B cell (primary cell): ENCODE measurements at regions not wholly inside any gene's neighbourhood (a gene's known extent, or its start where the extent isn't known, plus 50 kb on each side); places are given as distances from the start of the nearest gene placed in this dataset.

Experiments
- ATAC-seq: fragments of 200-7000 bp; cut with Tn5 transposase; one replicate; pipeline ENCODE4 v1.10.0; 2021; ENCODE audit warnings: low read depth, mild to moderate bottlenecking, moderate number of reproducible peaks, moderate library complexity
- CTCF ChIA-PET: fragments of 350-600 bp; sonication (Branson Sonifier 250); formaldehyde crosslinking; loops from one replicate; lab custom pipeline; 2021; ENCODE audit warnings: antibody characterized with exemption, inconsistent platforms; lab: Charles Lee
- POLR2A ChIA-PET: fragments of 350-600 bp; sonication (Branson Sonifier 250); formaldehyde crosslinking; loops from one replicate; lab custom pipeline; 2021; ENCODE audit warnings: antibody characterized with exemption; lab: Charles Lee
- DNase-seq: peaks from one replicate; pipeline ENCODE4 v3.0.0; 2013
- H2AFZ ChIP-seq: 2 replicates; pipeline ENCODE4 v1.6.1; 2012; ENCODE audit warnings: mild to moderate bottlenecking, low read depth, low read length; ENCODE audit not compliant: insufficient read depth, poor library complexity, severe bottlenecking
- H3K27ac ChIP-seq, 2 donors: 1 replicate in 1 of 2; 2 replicates in 1 of 2; pipeline ENCODE4 v1.5.1; 2012 to 2013; ENCODE audit warnings: low read length in 2 of 2, mild to moderate bottlenecking in 2 of 2, moderate library complexity in 1 of 2
- H3K27me3 ChIP-seq, 4 experiments: fragments of 200-600 bp in 1 of 4; sonication (generic) in 1 of 4; replicated peaks in 1 of 4; 1 replicate in 2 of 4; 2 replicates in 2 of 4; pipeline versions ENCODE4 v1.6.1 to v1.7.0; 2013 to 2016; ENCODE audit warnings: low read length in 3 of 4, mild to moderate bottlenecking in 2 of 4, mixed read lengths in 1 of 4, moderate library complexity in 1 of 4; ENCODE audit not compliant: insufficient read depth in 4 of 4, control insufficient read depth in 3 of 4; ENCODE audit errors: control extremely low read depth in 1 of 4
- H3K36me3 ChIP-seq, 2 experiments: replicated peaks in 1 of 2; 1 replicate in 1 of 2; 2 replicates in 1 of 2; pipeline versions ENCODE4 v1.6.1 to v1.7.1; 2013; ENCODE audit warnings: low read length in 1 of 2; ENCODE audit not compliant: insufficient read depth in 2 of 2, control insufficient read depth in 1 of 2; ENCODE audit errors: control extremely low read depth in 1 of 2, extremely low read depth in 1 of 2
- H3K4me1 ChIP-seq, 2 donors: fragments of 200-600 bp in 1 of 2; sonication (generic) in 1 of 2; 1 replicate in 1 of 2; 2 replicates in 1 of 2; pipeline versions ENCODE4 v1.5.1 to v1.6.1; 2013 to 2017; ENCODE audit warnings: low read length in 2 of 2; ENCODE audit not compliant: control insufficient read depth in 2 of 2, insufficient read depth in 2 of 2
- H3K4me2 ChIP-seq: replicated peaks from 2 replicates; pipeline ENCODE3; 2012; ENCODE audit warnings: mild to moderate bottlenecking, low read depth, low read length; ENCODE audit not compliant: poor library complexity, severe bottlenecking
- H3K4me3 ChIP-seq, 5 experiments: fragments of 200-600 bp in 1 of 5; sonication (generic) in 1 of 5; 1 replicate in 3 of 5; 2 replicates in 2 of 5; pipeline versions ENCODE4 v1.5.1 to v1.7.0; 2011 to 2016; ENCODE audit warnings: low read length in 4 of 5, mild to moderate bottlenecking in 4 of 5, low read depth in 2 of 5, control low read depth in 1 of 5, moderate library complexity in 1 of 5; ENCODE audit not compliant: insufficient read depth in 1 of 5; ENCODE audit errors: control extremely low read depth in 1 of 5, extremely low read depth in 1 of 5
- H3K79me2 ChIP-seq: fragments of 200-600 bp; sonication (generic); one replicate; pipeline ENCODE4 v1.6.0; 2016; ENCODE audit warnings: low read length; ENCODE audit not compliant: control insufficient read depth, insufficient read depth
- H3K9ac ChIP-seq: fragments of 200-600 bp; sonication (generic); 2 replicates; pipeline ENCODE4 v1.6.1; 2017; ENCODE audit warnings: mild to moderate bottlenecking, low read length, moderate library complexity
- H3K9me3 ChIP-seq, 3 donors: one replicate each; pipeline versions ENCODE4 v1.6.1 to v1.7.1; 2013; ENCODE audit warnings: low read length in 2 of 3; ENCODE audit not compliant: control insufficient read depth in 2 of 3, insufficient read depth in 1 of 3; ENCODE audit errors: control extremely low read depth in 1 of 3
- H4K20me1 ChIP-seq: 2 replicates; pipeline ENCODE4 v1.6.0; 2012; ENCODE audit warnings: mild to moderate bottlenecking, low read length; ENCODE audit not compliant: insufficient read depth, control insufficient read depth, poor library complexity, severe bottlenecking
- H3K27ac Mint-ChIP-seq: one replicate; pipeline ENCODE4 v1.8.0; 2021; ENCODE audit warnings: mixed read lengths
- H3K27me3 Mint-ChIP-seq: one replicate; pipeline ENCODE4 v1.8.0; 2021; ENCODE audit warnings: mixed read lengths
- H3K4me1 Mint-ChIP-seq: one replicate; pipeline ENCODE4 v1.8.0; 2021; ENCODE audit warnings: mixed read lengths
- H3K4me3 Mint-ChIP-seq: one replicate; pipeline ENCODE4 v1.8.0; 2021; ENCODE audit warnings: mixed read lengths
- H3K9me3 Mint-ChIP-seq: one replicate; pipeline ENCODE4 v1.8.0; 2022; ENCODE audit warnings: mixed read lengths; ENCODE audit not compliant: insufficient read depth
- EZH2 ChIP-seq: IDR thresholded peaks from 2 replicates; pipeline ENCODE4 v1.6.1; 2012; ENCODE audit warnings: borderline replicate concordance, low read depth, mild to moderate bottlenecking, moderate library complexity, low read length; ENCODE audit not compliant: insufficient read depth, poor library complexity, severe bottlenecking
- WGBS: methylation state at CpG from one replicate; pipeline ENCODE4 v1.1.5; 2013; ENCODE audit warnings: missing lambda C conversion rate; ENCODE audit not compliant: insufficient coverage; 5-methylcytosine and 5-hydroxymethylcytosine counted together
- intact Hi-C: fragments of 100-400 bp; cut with micrococcal nuclease; formaldehyde crosslinking; loops from one replicate; pipeline ENCODE4 v1.10.0; 2022
- TF ChIP-seq, protein P1 (sequence below): fragments of 200-600 bp; IDR thresholded peaks from one replicate; pipeline ENCODE4 v1.8.0; 2022; ENCODE audit warnings: antibody characterized with exemption, mild to moderate bottlenecking

GRCh38 chr1:229185963-229186362 lies 84.9 kb upstream of the RAB4A start:
- H3K27ac ChIP-seq = no peak overlapping the region
- no peaks in the 10 kb centered on the region for H3K9me3 ChIP-seq
- intact Hi-C loops = no loop called here
- Mint-ChIP-seq H3K27ac (no peak overlapping the region), H3K4me3 (no peak overlapping the region), H3K27me3 (peaks cover 9% of the 10 kb centered on the region), H3K4me1 (no peaks in the 10 kb centered on the region), H3K9me3 (no peaks in the 10 kb centered on the region)
- TF ChIP-seq, protein P1, sequence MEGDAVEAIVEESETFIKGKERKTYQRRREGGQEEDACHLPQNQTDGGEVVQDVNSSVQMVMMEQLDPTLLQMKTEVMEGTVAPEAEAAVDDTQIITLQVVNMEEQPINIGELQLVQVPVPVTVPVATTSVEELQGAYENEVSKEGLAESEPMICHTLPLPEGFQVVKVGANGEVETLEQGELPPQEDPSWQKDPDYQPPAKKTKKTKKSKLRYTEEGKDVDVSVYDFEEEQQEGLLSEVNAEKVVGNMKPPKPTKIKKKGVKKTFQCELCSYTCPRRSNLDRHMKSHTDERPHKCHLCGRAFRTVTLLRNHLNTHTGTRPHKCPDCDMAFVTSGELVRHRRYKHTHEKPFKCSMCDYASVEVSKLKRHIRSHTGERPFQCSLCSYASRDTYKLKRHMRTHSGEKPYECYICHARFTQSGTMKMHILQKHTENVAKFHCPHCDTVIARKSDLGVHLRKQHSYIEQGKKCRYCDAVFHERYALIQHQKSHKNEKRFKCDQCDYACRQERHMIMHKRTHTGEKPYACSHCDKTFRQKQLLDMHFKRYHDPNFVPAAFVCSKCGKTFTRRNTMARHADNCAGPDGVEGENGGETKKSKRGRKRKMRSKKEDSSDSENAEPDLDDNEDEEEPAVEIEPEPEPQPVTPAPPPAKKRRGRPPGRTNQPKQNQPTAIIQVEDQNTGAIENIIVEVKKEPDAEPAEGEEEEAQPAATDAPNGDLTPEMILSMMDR = no peak
- no peak for TF ChIP-seq EZH2
- ATAC-seq (no peak), DNase-seq (no peak)
- WGBS = 100% methylated on average over 2 of the region's 4 CpGs
- no peaks in the 10 kb centered on the region for H4K20me1 ChIP-seq
- no peaks in the 10 kb centered on the region for H3K36me3 ChIP-seq
- no peak overlapping the region for H3K4me3 ChIP-seq
- no peaks in the 10 kb centered on the region for H3K4me1 ChIP-seq
- ChIA-PET POLR2A (no interaction called here), CTCF (no interaction called here)
- H3K4me2 ChIP-seq = no peak overlapping the region
- no peak overlapping the region for H2AFZ ChIP-seq
- H3K79me2 ChIP-seq = no peaks in the 10 kb centered on the region
- no peaks in the 10 kb centered on the region for H3K27me3 ChIP-seq
- H3K9ac ChIP-seq = no peak overlapping the region

GRCh38 chr1:229186373-229187056 lies 84.4 kb upstream of the RAB4A start:
- ChIA-PET POLR2A (no interaction called here), CTCF (no interaction called here)
- Mint-ChIP-seq H3K4me3 (no peak overlapping the region), H3K9me3 (no peaks in the 10 kb centered on the region), H3K27me3 (peaks cover 13% of the 10 kb centered on the region), H3K4me1 (no peaks in the 10 kb centered on the region), H3K27ac (no peak overlapping the region)
- whole genome bisulfite sequencing = 95% methylated on average over 7 of the region's 9 CpGs
- no peaks in the 10 kb centered on the region for H4K20me1 ChIP-seq
- H3K27ac ChIP-seq = no peak overlapping the region
- no peaks in the 10 kb centered on the region for H3K36me3 ChIP-seq
- H3K27me3 ChIP-seq = no peaks in the 10 kb centered on the region
- TF ChIP-seq, protein P1 = no peak
- no peak for TF ChIP-seq EZH2
- no peak overlapping the region for H3K9ac ChIP-seq
- H3K4me3 ChIP-seq = no peak overlapping the region
- H3K9me3 ChIP-seq = no peaks in the 10 kb centered on the region
- H2AFZ ChIP-seq = no peak overlapping the region
- DNase-seq (no peak), ATAC-seq (no peak)
- H3K4me2 ChIP-seq = no peak overlapping the region
- H3K4me1 ChIP-seq = no peaks in the 10 kb centered on the region
- intact Hi-C loops = no loop called here
- H3K79me2 ChIP-seq = no peaks in the 10 kb centered on the region
